HEK293T (cell line): ENCODE measurements at regions not wholly inside any gene's neighbourhood (a gene's known extent, or its start where the extent isn't known, plus 50 kb on each side); places are given as distances from the start of the nearest gene placed in this dataset.
"Not testable (repeated sequence)": the region's sequence is repeated elsewhere in the genome, so short reads cannot be mapped to it uniquely, and the experiment has no call there.

Experiments
- CTCF ChIA-PET: fragments of 350-600 bp; formaldehyde crosslinking; extraction: SDS; loops from one replicate; lab custom pipeline; 2021; ENCODE audit warnings: antibody characterized with exemption, inconsistent platforms; lab: Yijun Ruan, JAX
- POLR2A ChIA-PET: fragments of 350-600 bp; formaldehyde crosslinking; extraction: SDS; loops from one replicate; lab custom pipeline; 2020; ENCODE audit warnings: antibody characterized with exemption, inconsistent platforms; lab: Yijun Ruan, JAX
- DNase-seq: peaks from one replicate; pipeline ENCODE4 v3.0.0; 2012; ENCODE audit warnings: mixed read lengths; ENCODE audit errors: extremely low spot score
- ARNT ChIP-seq: fragments of 450-650 bp; IDR thresholded peaks from 2 replicates; pipeline ENCODE4 v1.6.1; 2017; ENCODE audit warnings: mild to moderate bottlenecking
- BHLHE40 ChIP-seq: fragments of 450-650 bp; IDR thresholded peaks from 2 replicates; pipeline ENCODE4 v1.6.1; 2016; ENCODE audit warnings: mild to moderate bottlenecking, moderate library complexity, borderline replicate concordance
- CTBP1 ChIP-seq: fragments of 450-650 bp; IDR thresholded peaks from 2 replicates; pipeline ENCODE4 v1.6.1; 2016; ENCODE audit warnings: borderline replicate concordance
- ELF4 ChIP-seq: fragments of 450-650 bp; IDR thresholded peaks from 2 replicates; pipeline ENCODE4 v1.6.1; 2017; ENCODE audit warnings: antibody characterized with exemption
- FOXA1 ChIP-seq: fragments of 450-650 bp; IDR thresholded peaks from 2 replicates; pipeline ENCODE4 v1.6.1; 2016; ENCODE audit warnings: mild to moderate bottlenecking
- FOXK2 ChIP-seq: fragments of 450-650 bp; IDR thresholded peaks from 2 replicates; pipeline ENCODE4 v1.6.1; 2016; ENCODE audit warnings: mild to moderate bottlenecking
- FOXM1 ChIP-seq: fragments of 450-650 bp; IDR thresholded peaks from 2 replicates; pipeline ENCODE4 v1.6.1; 2017; ENCODE audit warnings: mild to moderate bottlenecking, borderline replicate concordance
- HDGF ChIP-seq: fragments of 450-650 bp; IDR thresholded peaks from 2 replicates; pipeline ENCODE4 v1.6.1; 2017; ENCODE audit warnings: antibody characterized with exemption, borderline replicate concordance
- L3MBTL2 ChIP-seq: fragments of 450-650 bp; conservative IDR thresholded peaks from 2 replicates; pipeline ENCODE4 v1.6.1; 2016; ENCODE audit warnings: mild to moderate bottlenecking
- LEF1 ChIP-seq: fragments of 450-650 bp; IDR thresholded peaks from 2 replicates; pipeline ENCODE4 v1.6.1; 2017; ENCODE audit warnings: mild to moderate bottlenecking, borderline replicate concordance
- NFRKB ChIP-seq: fragments of 450-650 bp; IDR thresholded peaks from 2 replicates; pipeline ENCODE4 v1.6.1; 2016; ENCODE audit warnings: mild to moderate bottlenecking, moderate library complexity
- SP1 ChIP-seq: fragments of 450-650 bp; IDR thresholded peaks from 2 replicates; pipeline ENCODE4 v1.6.1; 2017
- SUZ12 ChIP-seq: fragments of 450-650 bp; IDR thresholded peaks from 2 replicates; pipeline ENCODE4 v1.6.1; 2016; ENCODE audit warnings: mild to moderate bottlenecking
- TARDBP ChIP-seq: fragments of 450-650 bp; IDR thresholded peaks from 2 replicates; pipeline ENCODE4 v1.6.1; 2016
- ZNF384 ChIP-seq: fragments of 450-650 bp; IDR thresholded peaks from 2 replicates; pipeline ENCODE4 v1.6.1; 2016
- TF ChIP-seq, protein P1 (sequence below): fragments of 450-650 bp; IDR thresholded peaks from 2 replicates; pipeline ENCODE4 v1.6.1; 2016

DNA sequence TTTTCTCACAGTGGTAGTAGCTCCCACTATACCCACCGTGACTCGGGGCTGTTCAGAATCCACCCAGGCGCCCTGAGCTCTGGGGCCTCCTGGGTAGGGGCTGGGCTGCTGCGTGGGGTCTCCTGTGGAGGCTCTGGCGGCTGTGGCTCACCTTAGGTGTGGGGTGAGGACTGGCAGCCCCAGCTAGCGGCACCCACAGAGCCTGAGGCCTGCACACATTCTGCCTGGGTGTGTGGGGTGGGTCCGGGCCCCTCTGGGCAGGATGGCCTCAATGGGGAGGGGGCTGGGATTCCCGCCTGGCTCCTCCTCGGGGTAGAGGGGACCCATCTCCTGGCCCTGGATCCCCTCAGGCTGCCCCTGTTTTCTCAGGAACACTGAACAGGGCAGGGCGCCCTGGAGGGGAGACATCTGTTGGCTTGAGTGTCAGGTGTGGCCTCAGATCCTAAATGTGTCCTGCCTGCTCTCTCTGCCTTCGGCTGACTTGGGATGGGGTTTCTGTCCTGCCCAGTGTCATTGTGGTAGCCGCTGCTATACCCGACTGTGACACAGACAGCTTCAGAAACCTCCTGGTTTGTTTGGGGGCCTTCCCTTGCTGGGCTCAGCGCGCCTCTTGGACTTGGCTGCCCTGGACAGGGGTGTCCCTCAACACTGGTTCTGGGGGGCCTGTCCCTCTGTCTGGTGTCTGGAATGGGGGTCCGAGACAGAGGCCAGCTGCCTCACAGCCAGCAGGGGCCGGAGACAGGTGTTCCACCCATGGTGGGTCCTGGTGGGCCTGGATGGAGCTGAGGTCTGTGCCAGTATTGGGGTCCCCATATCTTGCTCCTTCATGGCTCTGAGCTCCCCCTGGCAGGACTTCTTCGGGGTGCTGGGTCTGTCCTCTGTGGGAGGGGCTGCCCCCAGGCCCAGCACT is 354.9 kb downstream of the TMEM121 start:
- TF ChIP-seq ARNT (no peak), FOXK2 (no peak), ZNF384 (no peak), FOXA1 (no peak), CTBP1 (no peak)
- TF ChIP-seq, protein P1, sequence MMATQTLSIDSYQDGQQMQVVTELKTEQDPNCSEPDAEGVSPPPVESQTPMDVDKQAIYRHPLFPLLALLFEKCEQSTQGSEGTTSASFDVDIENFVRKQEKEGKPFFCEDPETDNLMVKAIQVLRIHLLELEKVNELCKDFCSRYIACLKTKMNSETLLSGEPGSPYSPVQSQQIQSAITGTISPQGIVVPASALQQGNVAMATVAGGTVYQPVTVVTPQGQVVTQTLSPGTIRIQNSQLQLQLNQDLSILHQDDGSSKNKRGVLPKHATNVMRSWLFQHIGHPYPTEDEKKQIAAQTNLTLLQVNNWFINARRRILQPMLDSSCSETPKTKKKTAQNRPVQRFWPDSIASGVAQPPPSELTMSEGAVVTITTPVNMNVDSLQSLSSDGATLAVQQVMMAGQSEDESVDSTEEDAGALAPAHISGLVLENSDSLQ = no peak
- CTCF ChIA-PET = no interaction called here
- DNase-seq = no peak
- POLR2A ChIA-PET = no interaction called here

DNA sequence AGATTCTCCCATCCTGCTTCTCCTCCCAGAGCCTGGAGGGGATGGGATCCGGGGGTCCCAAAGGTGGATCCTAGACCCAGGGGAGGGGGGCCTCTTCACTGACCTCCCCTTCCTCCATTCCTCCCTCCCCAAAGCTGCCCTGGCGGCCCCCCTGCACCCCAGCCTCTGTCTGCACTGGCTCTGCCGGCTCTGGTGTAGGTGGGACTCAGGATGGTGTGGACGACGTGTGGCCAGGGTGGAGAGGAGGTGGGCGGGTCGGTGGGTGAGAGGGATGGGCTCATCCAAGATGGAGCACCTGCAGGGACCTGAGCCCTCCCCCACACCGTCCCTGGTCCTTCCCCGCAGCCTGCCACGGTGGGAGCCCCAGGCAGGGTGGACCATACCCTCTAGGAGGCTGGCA is 355.6 kb downstream of the TMEM121 start:
- DNase-seq, CTCF ChIA-PET, POLR2A ChIA-PET: not testable (repeated sequence)

DNA sequence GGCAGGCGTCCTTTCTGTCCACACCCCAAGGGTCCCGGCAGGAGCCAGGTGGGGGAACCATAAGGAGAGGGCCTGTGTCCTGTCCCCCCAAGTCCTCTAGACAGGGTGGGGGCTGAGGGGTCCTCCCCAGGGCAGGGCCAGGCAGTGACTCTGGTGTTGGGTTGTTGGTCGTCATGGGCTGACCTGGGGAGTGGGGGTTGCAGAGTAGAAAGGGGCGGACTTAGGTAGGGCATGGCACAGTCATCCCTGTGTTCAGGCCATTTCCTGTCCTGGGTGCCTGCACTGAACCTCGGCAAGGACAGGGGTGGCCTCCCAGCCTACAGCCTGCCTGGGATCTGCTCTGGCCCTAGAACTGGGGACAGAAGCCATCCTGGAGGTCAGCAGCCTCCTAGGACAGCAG is 356.2 kb downstream of the TMEM121 start:
- DNase-seq = no peak
- POLR2A ChIA-PET = no interaction called here
- no peak for TF ChIP-seq BHLHE40
- TF ChIP-seq ELF4 = no peak
- TF ChIP-seq LEF1 = no peak
- TF ChIP-seq SUZ12 = no peak
- no peak for TF ChIP-seq NFRKB
- TF ChIP-seq SP1 = no peak
- TF ChIP-seq L3MBTL2 = no peak
- TF ChIP-seq FOXK2 = no peak
- TF ChIP-seq, protein P1 = no peak
- TF ChIP-seq ARNT = no peak
- no peak for TF ChIP-seq HDGF
- no peak for TF ChIP-seq CTBP1
- TF ChIP-seq TARDBP = no peak
- CTCF ChIA-PET = no interaction called here

DNA sequence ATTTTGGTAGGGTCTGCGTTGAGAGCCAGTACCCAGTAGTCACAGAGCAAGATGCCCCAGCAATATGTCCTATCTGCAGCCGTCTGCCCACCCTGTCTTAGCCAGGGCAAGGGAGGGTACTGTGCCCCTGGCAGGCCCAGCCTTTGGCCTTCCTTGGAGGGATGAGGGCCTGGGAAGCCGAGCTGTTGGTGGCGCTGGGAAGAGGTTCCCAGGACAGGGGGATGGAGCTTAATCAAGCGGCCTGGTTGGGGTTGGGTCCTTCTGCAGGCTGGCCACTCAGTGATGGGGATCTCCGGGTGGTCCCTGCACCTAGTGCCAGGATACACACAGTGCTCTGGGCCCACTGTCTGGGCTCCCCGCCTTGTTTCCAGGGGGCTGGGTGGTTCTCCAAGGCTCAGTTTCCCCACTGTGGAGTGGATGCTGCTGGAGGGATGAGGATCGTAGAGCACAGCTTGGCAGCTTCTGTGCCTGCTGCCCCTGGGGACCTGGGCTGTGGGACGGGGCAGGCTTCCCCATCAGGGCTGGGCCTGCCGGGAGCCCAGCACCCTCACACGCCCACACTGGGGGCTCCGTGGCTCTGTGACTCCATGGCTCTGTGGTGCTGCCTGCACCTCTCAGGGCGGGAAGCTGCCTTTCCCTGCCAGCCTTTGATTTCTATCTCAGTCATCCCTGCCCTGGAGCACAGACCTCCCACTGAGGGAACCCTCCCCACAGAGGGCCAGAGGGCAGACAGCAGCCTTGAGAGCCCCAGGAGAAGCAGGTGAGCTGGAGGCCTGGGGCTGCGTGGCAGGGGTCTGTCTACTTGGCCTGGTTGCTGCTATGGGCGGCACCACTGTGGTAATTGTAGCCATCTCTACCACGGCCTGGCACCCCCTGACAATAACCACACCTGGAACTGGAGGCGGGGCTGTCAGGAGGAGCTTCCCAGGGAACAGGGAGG is 357.0 kb downstream of the TMEM121 start:
- CTCF ChIA-PET = no interaction called here
- TF ChIP-seq LEF1 (no peak), CTBP1 (no peak), TARDBP (no peak), ZNF384 (no peak)
- no peak for DNase-seq
- POLR2A ChIA-PET = no interaction called here

DNA sequence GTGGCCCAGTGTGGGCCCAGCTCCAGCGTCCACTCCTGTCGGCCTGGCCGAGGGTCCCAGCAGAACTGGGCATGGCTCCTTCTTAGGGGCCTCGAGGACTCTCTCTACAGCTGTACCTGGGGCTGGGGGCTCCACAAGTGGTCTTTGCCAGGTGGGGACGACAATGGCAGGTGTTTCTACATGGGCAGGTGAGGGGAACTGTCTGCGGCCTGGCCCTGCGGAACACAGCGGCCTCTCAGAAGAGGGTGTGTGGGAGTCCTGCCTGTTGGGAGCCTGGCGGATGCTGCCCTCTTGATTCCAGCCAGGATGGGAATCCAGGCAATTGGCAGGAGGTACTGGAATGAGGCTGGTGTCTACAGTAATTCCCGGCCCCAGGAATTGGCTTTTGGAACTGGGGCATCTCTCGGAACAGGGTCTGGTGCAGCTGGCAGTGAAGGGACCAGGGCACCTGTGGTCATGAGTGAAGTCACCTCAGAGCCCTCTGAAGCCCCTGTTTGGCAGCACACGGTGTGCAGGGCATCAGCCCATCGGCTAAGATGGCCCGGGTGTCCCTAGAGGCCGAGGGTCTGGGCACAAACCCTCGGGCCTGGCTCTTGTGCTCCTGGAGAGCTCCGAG is 357.9 kb downstream of the TMEM121 start:
- DNase-seq, CTCF ChIA-PET, POLR2A ChIA-PET: not testable (repeated sequence)

DNA sequence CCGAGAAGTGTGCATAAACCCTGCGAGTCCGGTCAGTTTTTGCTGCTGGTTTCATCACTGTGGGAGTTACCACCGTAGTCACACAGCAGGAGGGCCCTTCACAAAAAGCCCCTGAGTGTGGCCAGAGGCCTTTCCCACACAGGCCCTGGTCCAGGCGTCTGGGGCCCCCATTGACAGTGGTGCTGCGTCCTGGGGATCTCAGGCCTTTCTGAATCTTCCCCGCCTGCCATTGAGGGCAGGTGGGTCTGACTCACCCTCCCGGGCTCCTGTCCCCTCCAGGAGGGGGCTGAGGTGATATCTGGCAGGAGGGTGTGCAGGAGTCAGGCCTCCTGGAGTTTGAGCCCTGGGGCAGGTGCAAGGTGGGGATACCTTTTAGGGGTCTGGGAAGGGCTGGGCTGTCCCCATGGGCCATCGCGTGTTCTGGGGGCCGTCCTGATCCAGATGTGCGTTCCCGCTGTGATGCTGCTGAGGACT is 358.5 kb downstream of the TMEM121 start:
- DNase-seq = no peak
- no peak for TF ChIP-seq ZNF384
- no peak for TF ChIP-seq SUZ12
- TF ChIP-seq, protein P1 = no peak
- TF ChIP-seq FOXA1 = no peak
- TF ChIP-seq TARDBP = no peak
- TF ChIP-seq NFRKB = no peak
- no peak for TF ChIP-seq LEF1
- no peak for TF ChIP-seq L3MBTL2
- TF ChIP-seq ELF4 = no peak
- TF ChIP-seq SP1 = no peak
- TF ChIP-seq FOXM1 = no peak
- no peak for TF ChIP-seq HDGF
- POLR2A ChIA-PET = no interaction called here
- CTCF ChIA-PET = no interaction called here
